Endothelial cell of umbilical vein (primary cell): ENCODE measurements at regions not wholly inside any gene's neighbourhood (a gene's known extent, or its start where the extent isn't known, plus 50 kb on each side); places are given as distances from the start of the nearest gene placed in this dataset.
A peak's percentile ranks its signal among the peaks of the same experiment; 100 is the strongest.

Experiments
- BruUV-seq: library from RNA; stranded (reverse); fragments of 400-500 nt; replicated peaks from 2 replicates; lab custom pipeline; 2021; lab: Mats Ljungman, UMichigan
- CTCF ChIA-PET: fragments of 300-600, 350-600 bp; sonication (Branson Sonifier 250); formaldehyde crosslinking; loops from one replicate; lab custom pipeline; 2021; ENCODE audit warnings: antibody characterized with exemption, inconsistent platforms; lab: Charles Lee
- POLR2A ChIA-PET: fragments of 300-600, 350-600 bp; sonication (Branson Sonifier 250); formaldehyde crosslinking; loops from one replicate; lab custom pipeline; 2021; ENCODE audit warnings: antibody characterized with exemption, inconsistent platforms; lab: Charles Lee
- DNase-seq: peaks from one replicate; pipeline ENCODE4 v3.0.0-alpha.2; 2011; ENCODE audit warnings: low read depth, low spot score
- FAIRE-seq: peaks from 2 replicates; lab custom pipeline; 2011; peaks lifted over from hg19 to GRCh38; lab: Jason Lieb, UNC
- H2AFZ ChIP-seq: 2 replicates; pipeline ENCODE4 v1.6.0; 2012; ENCODE audit warnings: low read depth, low read length, control low read depth, inconsistent platforms
- H3K27ac ChIP-seq: 2 replicates; pipeline ENCODE4 v1.5.1; 2011; ENCODE audit warnings: low read depth, mild to moderate bottlenecking, control low read depth, low read length, moderate library complexity; ENCODE audit not compliant: insufficient read depth
- H3K27me3 ChIP-seq, 2 experiments: 2 replicates each; pipeline versions ENCODE4 v1.6.0 to v1.6.1; 2011; ENCODE audit warnings: low read length in 2 of 2, mixed read lengths in 1 of 2; ENCODE audit not compliant: control insufficient read depth in 2 of 2, insufficient read depth in 2 of 2
- H3K36me3 ChIP-seq, 2 experiments: 2 replicates in 1 of 2; 3 replicates in 1 of 2; pipeline ENCODE4 v1.5.1; 2011; ENCODE audit warnings: low read length in 2 of 2, mild to moderate bottlenecking in 1 of 2, moderate library complexity in 1 of 2; ENCODE audit not compliant: control insufficient read depth in 2 of 2, insufficient read depth in 2 of 2; ENCODE audit errors: extremely low read depth in 1 of 2
- H3K4me1 ChIP-seq: 3 replicates; pipeline ENCODE4 v1.5.1; 2011; ENCODE audit warnings: mild to moderate bottlenecking, low read length; ENCODE audit not compliant: control insufficient read depth, insufficient read depth; ENCODE audit errors: extremely low read depth
- H3K4me2 ChIP-seq: 2 replicates; pipeline ENCODE4 v1.6.1; 2011; ENCODE audit warnings: low read length, control low read depth, mixed read lengths; ENCODE audit not compliant: insufficient read depth
- H3K4me3 ChIP-seq, 3 experiments: fragments of 200-600 bp in 1 of 3; sonication (generic), shearing (Covaris generic) in 1 of 3; replicated peaks in 1 of 3; 2 replicates each; pipeline ENCODE4 v1.5.1; 2011 to 2016; ENCODE audit warnings: control low read depth in 3 of 3, low read length in 3 of 3, mild to moderate bottlenecking in 2 of 3, inconsistent platforms in 1 of 3, low read depth in 1 of 3, moderate library complexity in 1 of 3; ENCODE audit not compliant: insufficient read depth in 1 of 3
- H3K79me2 ChIP-seq: 2 replicates; pipeline ENCODE4 v1.6.0; 2012; ENCODE audit warnings: low read length, inconsistent platforms; ENCODE audit not compliant: control insufficient read depth, insufficient read depth
- H3K9ac ChIP-seq: replicated peaks from 2 replicates; pipeline ENCODE3; 2011; ENCODE audit warnings: low read length, control low read depth; ENCODE audit not compliant: insufficient read depth; ENCODE audit errors: extremely low read depth
- H3K9me1 ChIP-seq: replicated peaks from 3 replicates; pipeline ENCODE4 v1.6.0; 2011; ENCODE audit warnings: mild to moderate bottlenecking, low read length; ENCODE audit not compliant: control insufficient read depth, insufficient read depth; ENCODE audit errors: extremely low read depth
- H3K9me3 ChIP-seq: replicated peaks from 2 replicates; pipeline ENCODE4 v1.5.1; 2012; ENCODE audit warnings: low read length, inconsistent platforms; ENCODE audit not compliant: control insufficient read depth, insufficient read depth
- H4K20me1 ChIP-seq: replicated peaks from 2 replicates; pipeline ENCODE3; 2011; ENCODE audit warnings: mild to moderate bottlenecking, low read length; ENCODE audit not compliant: control insufficient read depth, insufficient read depth; ENCODE audit errors: extremely low read depth
- CTCF ChIP-seq, 2 donors: IDR thresholded peaks; 1 replicate in 1 of 2; 2 replicates in 1 of 2; pipeline ENCODE4 v1.5.1; 2011; ENCODE audit warnings: low read length in 2 of 2, mild to moderate bottlenecking in 2 of 2, moderate library complexity in 2 of 2, control low read depth in 1 of 2, inconsistent platforms in 1 of 2, low read depth in 1 of 2; ENCODE audit not compliant: insufficient read depth in 1 of 2; ENCODE audit errors: extremely low read depth in 1 of 2
- EZH2 ChIP-seq: IDR thresholded peaks from 2 replicates; pipeline ENCODE4 v1.6.1; 2012; ENCODE audit warnings: borderline replicate concordance, low read depth, mild to moderate bottlenecking, moderate library complexity, low read length, inconsistent platforms; ENCODE audit not compliant: severe bottlenecking
- FOS ChIP-seq: IDR thresholded peaks from 2 replicates; pipeline ENCODE4 v1.6.1; 2011; ENCODE audit warnings: mild to moderate bottlenecking, low read length, moderate library complexity, borderline replicate concordance; ENCODE audit not compliant: insufficient read depth
- GATA2 ChIP-seq: IDR thresholded peaks from 2 replicates; pipeline ENCODE4 v1.7.0; 2011; ENCODE audit warnings: low read depth, mild to moderate bottlenecking, moderate library complexity, mixed read lengths, low read length; ENCODE audit not compliant: insufficient read length, insufficient read depth
- JUN ChIP-seq: IDR thresholded peaks from 2 replicates; pipeline ENCODE4 v1.6.1; 2011; ENCODE audit warnings: borderline replicate concordance, low read depth; ENCODE audit not compliant: insufficient read length, insufficient read depth
- MAX ChIP-seq: IDR thresholded peaks from 2 replicates; pipeline ENCODE4 v1.6.1; 2011; ENCODE audit not compliant: insufficient read depth, insufficient read length
- MYC ChIP-seq: IDR thresholded peaks from one replicate; pipeline ENCODE4 v1.6.1; 2011; ENCODE audit warnings: mild to moderate bottlenecking, low read depth, low read length
- POLR2A ChIP-seq: IDR thresholded peaks from 2 replicates; pipeline ENCODE4 v1.6.1; 2012; ENCODE audit warnings: low read depth, mild to moderate bottlenecking, control low read depth, low read length
- POLR2AphosphoS5 ChIP-seq: IDR thresholded peaks from 2 replicates; pipeline ENCODE4 v1.6.1; 2012; ENCODE audit warnings: low read depth, mild to moderate bottlenecking, control low read depth, low read length, moderate library complexity; ENCODE audit not compliant: insufficient read depth
- dilution Hi-C: fragments of 300-500 bp; cut with MboI; formaldehyde crosslinking; loops from one replicate; pipeline ENCODE4 v1.15.0; 2019; ENCODE audit warnings: low sequenced_read_pairs; ENCODE audit not compliant: extremely low pct_ligation_motif_present
- intact Hi-C: fragments of 100-400 bp; cut with micrococcal nuclease; formaldehyde crosslinking; loops from one replicate; pipeline ENCODE4 v1.10.0; 2022

- H3K9me1 ChIP-seq = no peaks in the 10 kb centered on the region
- FAIRE-seq (peak; percentile 64), DNase-seq (peak; percentile 24)
- no peaks in the 10 kb centered on the region for H3K79me2 ChIP-seq
- dilution Hi-C loops (no loop called here), intact Hi-C loops (no loop called here)
- H3K4me2 ChIP-seq = no peak overlapping the region
- no peak overlapping the region for H3K4me3 ChIP-seq
- CTCF ChIA-PET = interaction anchor here (0.7 kb wide), 1 partner anchor 11 kb away, joined by 3 read pairs; no protein-coding TSS in a partner anchor
- no TSS peak for BruUV-seq
- H3K27me3 ChIP-seq = peaks cover 0 to 12% of the 10 kb centered on the region in 2 experiments
- POLR2A ChIA-PET = no interaction called here
- TF ChIP-seq CTCF (IDR thresholded peaks at IDR 0.05; ENCODE audit: extremely low read depth in 1 of 2, insufficient read depth in 1 of 2, low read depth in 1 of 2, low read length in 2 of 2) (no peak), MAX (peak; percentile 18), POLR2AphosphoS5 (no peak)
- no peak overlapping the region for H2AFZ ChIP-seq
- H3K9ac ChIP-seq = no peak overlapping the region
- no peaks in the 10 kb centered on the region for H3K4me1 ChIP-seq
- no peaks in the 10 kb centered on the region for H4K20me1 ChIP-seq
- no peaks in the 10 kb centered on the region for H3K36me3 ChIP-seq
- H3K27ac ChIP-seq = no peak overlapping the region
- no peaks in the 10 kb centered on the region for H3K9me3 ChIP-seq
Measured at GRCh38 chr2:118197011-118197675, 108.9 kb downstream of the INSIG2 start.

- ChIA-PET POLR2A (no interaction called here), CTCF (no interaction called here)
- no peak overlapping the region for H3K4me3 ChIP-seq
- peaks cover 9 to 14% of the 10 kb centered on the region in 2 experiments for H3K27me3 ChIP-seq
- peaks cover 3% of the 10 kb centered on the region for H3K4me1 ChIP-seq
- no peaks in the 10 kb centered on the region for H3K79me2 ChIP-seq
- dilution Hi-C loops (no loop called here), intact Hi-C loops (no loop called here)
- no peak overlapping the region for H3K9ac ChIP-seq
- no peak overlapping the region for H3K27ac ChIP-seq
- FAIRE-seq = no peak
- H3K36me3 ChIP-seq = no peaks in the 10 kb centered on the region
- H3K9me1 ChIP-seq = no peaks in the 10 kb centered on the region
- H3K9me3 ChIP-seq = no peaks in the 10 kb centered on the region
- H2AFZ ChIP-seq = no peak overlapping the region
- no peaks in the 10 kb centered on the region for H4K20me1 ChIP-seq
- TF ChIP-seq MAX = no peak
- no peak for TF ChIP-seq EZH2
- no peak for TF ChIP-seq JUN
- no peak for TF ChIP-seq FOS
- no peak for TF ChIP-seq MYC
- no peak for TF ChIP-seq GATA2
- no peak for TF ChIP-seq POLR2A
- no peak for TF ChIP-seq POLR2AphosphoS5
- no peak for TF ChIP-seq CTCF (IDR thresholded peaks at IDR 0.05; ENCODE audit: extremely low read depth in 1 of 2, insufficient read depth in 1 of 2, low read depth in 1 of 2, low read length in 2 of 2)
- no TSS peak for BruUV-seq
- H3K4me2 ChIP-seq = no peak overlapping the region
- no peak for DNase-seq
Measured at GRCh38 chr2:118190474-118190873, 102.2 kb downstream of the INSIG2 start.
